GM18499 (cell line): ENCODE measurements at regions not wholly inside any gene's neighbourhood (a gene's known extent, or its start where the extent isn't known, plus 50 kb on each side); places are given as distances from the start of the nearest gene placed in this dataset.
"Not testable (repeated sequence)": the region's sequence is repeated elsewhere in the genome, so short reads cannot be mapped to it uniquely, and the experiment has no call there.

Experiments
- ATAC-seq: cut with Tn5 transposase; IDR thresholded peaks from one replicate; pipeline ENCODE4 v1.9.1; 2021; ENCODE audit warnings: moderate number of reproducible peaks; ENCODE audit not compliant: insufficient read depth, unreplicated experiment

- no peak for ATAC-seq
These were observed 87.5 kb upstream of the ZFP42 start for GRCh38 chr4:187908079-187908561.

- no peak for ATAC-seq
These were observed 86.8 kb upstream of the ZFP42 start for GRCh38 chr4:187908731-187909130.

- no peak for ATAC-seq
These were observed 84.8 kb upstream of the ZFP42 start for GRCh38 chr4:187910741-187911140.

- ATAC-seq: not testable (repeated sequence)
These were observed 80.2 kb upstream of the ZFP42 start for GRCh38 chr4:187915406-187915805.

GRCh38 chr4:187919966-187920365 is 75.6 kb upstream of the ZFP42 start:
- no peak for ATAC-seq

- ATAC-seq: no peak
These were observed 73.5 kb upstream of the ZFP42 start for GRCh38 chr4:187921946-187922623.

GRCh38 chr4:187929024-187929423 is 66.5 kb upstream of the ZFP42 start:
- no peak for ATAC-seq

- ATAC-seq: no peak
These were observed 60.8 kb upstream of the ZFP42 start for GRCh38 chr4:187934766-187935165.

- ATAC-seq: no peak
These were observed 58.0 kb upstream of the ZFP42 start for GRCh38 chr4:187937557-187937956.

GRCh38 chr4:187940299-187940698 is 55.3 kb upstream of the ZFP42 start:
- no peak for ATAC-seq

GRCh38 chr4:187942968-187943367 is 52.6 kb upstream of the ZFP42 start:
- no peak for ATAC-seq

GRCh38 chr4:187944179-187944578 is 51.4 kb upstream of the ZFP42 start:
- ATAC-seq: no peak
